Endodermal cell (in vitro differentiated cells): ENCODE measurements at regions not wholly inside any gene's neighbourhood (a gene's known extent, or its start where the extent isn't known, plus 50 kb on each side); places are given as distances from the start of the nearest gene placed in this dataset.
"Not testable (repeated sequence)": the region's sequence is repeated elsewhere in the genome, so short reads cannot be mapped to it uniquely, and the experiment has no call there.

Experiments used
- DNase-seq: peaks from one replicate; pipeline ENCODE4 v3.0.0-alpha.2; 2017
- H3K27ac ChIP-seq: 2 replicates; pipeline ENCODE4 v1.5.1; 2013; ENCODE audit warnings: mild to moderate bottlenecking, low read depth, low read length, moderate library complexity
- H3K27me3 ChIP-seq: 2 replicates; pipeline ENCODE4 v1.6.1; 2013; ENCODE audit warnings: mild to moderate bottlenecking, low read length, moderate library complexity; ENCODE audit not compliant: insufficient read depth, control insufficient read depth, poor library complexity, severe bottlenecking
- H3K36me3 ChIP-seq: 2 replicates; pipeline ENCODE4 v1.7.0; 2013; ENCODE audit warnings: mild to moderate bottlenecking, low read length, moderate library complexity; ENCODE audit not compliant: control insufficient read depth, insufficient read depth
- H3K4me1 ChIP-seq: one replicate; pipeline ENCODE4 v1.7.0; 2013; ENCODE audit warnings: low read length; ENCODE audit not compliant: control insufficient read depth, insufficient read depth
- H3K4me3 ChIP-seq: 2 replicates; pipeline ENCODE4 v1.5.1; 2013; ENCODE audit warnings: mild to moderate bottlenecking, low read length, moderate library complexity
- H3K9ac ChIP-seq: 2 replicates; pipeline ENCODE4 v1.6.1; 2013; ENCODE audit warnings: mild to moderate bottlenecking, low read length, moderate library complexity; ENCODE audit not compliant: poor library complexity, severe bottlenecking; ENCODE audit errors: extremely low read depth
- H3K9me3 ChIP-seq: 2 replicates; pipeline ENCODE4 v1.6.1; 2013; ENCODE audit warnings: mild to moderate bottlenecking, low read length, moderate library complexity; ENCODE audit not compliant: control insufficient read depth
- H3K27ac Mint-ChIP-seq: 2 replicates; pipeline ENCODE4 v1.8.0; 2020; ENCODE audit warnings: mixed read lengths
- H3K27me3 Mint-ChIP-seq: 2 replicates; pipeline ENCODE4 v1.8.0; 2021; ENCODE audit warnings: mild to moderate bottlenecking, mixed read lengths; ENCODE audit not compliant: insufficient read depth
- H3K36me3 Mint-ChIP-seq: 2 replicates; pipeline ENCODE4 v1.8.0; 2020; ENCODE audit warnings: low read depth, mixed read lengths
- H3K4me1 Mint-ChIP-seq: 2 replicates; pipeline ENCODE4 v1.8.0; 2020; ENCODE audit warnings: mixed read lengths
- H3K4me3 Mint-ChIP-seq: 2 replicates; pipeline ENCODE4 v1.8.0; 2020; ENCODE audit warnings: mild to moderate bottlenecking, moderate library complexity, mixed read lengths
- H3K9me3 Mint-ChIP-seq: 2 replicates; pipeline ENCODE4 v1.8.0; 2020; ENCODE audit warnings: mild to moderate bottlenecking, mixed read lengths
- CTCF ChIP-seq: fragments of 200-600 bp; sonication (generic); conservative IDR thresholded peaks from 2 replicates; pipeline ENCODE4 v1.5.0; 2021; ENCODE audit warnings: antibody characterized with exemption, mild to moderate bottlenecking
- WGBS, 2 experiments: methylation state at CpG; one replicate each; pipeline versions ENCODE4 v1.1.5 to v1.1.7; 2013; ENCODE audit warnings: missing lambda C conversion rate in 2 of 2, mixed read lengths in 1 of 2; ENCODE audit not compliant: insufficient coverage in 1 of 2, insufficient read length in 1 of 2; 5-methylcytosine and 5-hydroxymethylcytosine counted together

DNA sequence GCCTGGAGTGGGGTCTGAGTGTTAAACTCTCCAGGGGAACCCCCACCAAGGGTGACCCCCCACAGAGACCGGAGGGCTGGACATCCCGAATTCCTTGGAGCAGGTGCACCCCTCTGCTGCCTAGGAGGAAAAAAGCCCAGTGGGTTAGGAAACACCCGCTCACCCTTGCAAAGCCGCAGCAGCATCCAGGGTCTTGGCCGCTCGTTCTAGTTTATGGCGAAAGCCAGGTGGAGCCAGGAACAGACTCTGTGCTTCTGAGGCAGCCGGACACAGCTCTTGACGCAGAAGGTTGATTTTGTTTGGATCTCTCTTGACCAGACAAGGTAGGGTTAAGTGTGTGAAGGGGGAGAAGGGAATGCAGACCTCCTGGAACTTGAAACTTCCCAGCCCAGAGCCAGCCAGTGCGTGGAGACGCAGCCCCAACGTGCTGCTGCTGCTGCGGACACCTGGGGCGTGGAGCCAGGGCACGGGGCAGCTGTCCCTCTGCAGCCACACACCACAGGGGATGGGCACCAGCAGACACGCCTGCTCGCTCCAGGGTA, 154.5 kb downstream of the LAT start:
- Mint-ChIP-seq H3K36me3 (no peaks in the 10 kb centered on the region), H3K4me1 (peaks cover 2% of the 10 kb centered on the region), H3K27ac (no peak overlapping the region), H3K4me3 (no peak overlapping the region), H3K9me3 (no peaks in the 10 kb centered on the region), H3K27me3 (no peaks in the 10 kb centered on the region)
- H3K27ac ChIP-seq, result no peak overlapping the region
- no peak for DNase-seq
- WGBS, 2 experiments, result 82 to 95% methylated on average over 7 to 17 of the region's 17 CpGs
- no peaks in the 10 kb centered on the region for H3K4me1 ChIP-seq
- H3K9ac ChIP-seq, result no peak overlapping the region
- TF ChIP-seq CTCF, result no peak
- H3K36me3 ChIP-seq, result no peaks in the 10 kb centered on the region
- no peak overlapping the region for H3K4me3 ChIP-seq
- no peaks in the 10 kb centered on the region for H3K9me3 ChIP-seq
- no peaks in the 10 kb centered on the region for H3K27me3 ChIP-seq

- not testable (repeated sequence) for H3K9me3 Mint-ChIP-seq, H3K9me3 ChIP-seq, H3K27ac ChIP-seq, H3K36me3 Mint-ChIP-seq, H3K9ac ChIP-seq, H3K27ac Mint-ChIP-seq, H3K27me3 ChIP-seq, H3K4me3 ChIP-seq, H3K4me1 ChIP-seq, DNase-seq, H3K4me1 Mint-ChIP-seq, H3K4me3 Mint-ChIP-seq, H3K27me3 Mint-ChIP-seq, H3K36me3 ChIP-seq
- 90 to 97% methylated on average over 6 to 11 of the region's 11 CpGs for WGBS, 2 experiments
Measured at GRCh38 chr16:29138698-29139097, 153.8 kb downstream of the LAT start.

- H3K4me1 ChIP-seq, H3K36me3 Mint-ChIP-seq, H3K36me3 ChIP-seq, H3K27me3 Mint-ChIP-seq, H3K27me3 ChIP-seq, H3K27ac Mint-ChIP-seq, DNase-seq, H3K4me3 Mint-ChIP-seq, H3K9me3 ChIP-seq, H3K4me3 ChIP-seq, H3K27ac ChIP-seq, H3K9ac ChIP-seq, H3K4me1 Mint-ChIP-seq, H3K9me3 Mint-ChIP-seq: not testable (repeated sequence)
- 91% methylated on average over 11 to 26 of the region's 26 CpGs for WGBS, 2 experiments
Measured at GRCh38 chr16:29137894-29138662, 153.2 kb downstream of the LAT start.

- not testable (repeated sequence) for H3K27me3 ChIP-seq, H3K36me3 Mint-ChIP-seq, H3K27me3 Mint-ChIP-seq, H3K4me1 ChIP-seq, H3K9ac ChIP-seq, DNase-seq, H3K27ac Mint-ChIP-seq, H3K36me3 ChIP-seq, H3K4me1 Mint-ChIP-seq, H3K27ac ChIP-seq, H3K4me3 ChIP-seq, H3K9me3 Mint-ChIP-seq, H3K4me3 Mint-ChIP-seq, H3K9me3 ChIP-seq
- WGBS, 2 experiments, result 90 to 94% methylated on average over 5 to 7 of the region's 7 CpGs
Measured at GRCh38 chr16:29137461-29137860, 152.6 kb downstream of the LAT start.

DNA sequence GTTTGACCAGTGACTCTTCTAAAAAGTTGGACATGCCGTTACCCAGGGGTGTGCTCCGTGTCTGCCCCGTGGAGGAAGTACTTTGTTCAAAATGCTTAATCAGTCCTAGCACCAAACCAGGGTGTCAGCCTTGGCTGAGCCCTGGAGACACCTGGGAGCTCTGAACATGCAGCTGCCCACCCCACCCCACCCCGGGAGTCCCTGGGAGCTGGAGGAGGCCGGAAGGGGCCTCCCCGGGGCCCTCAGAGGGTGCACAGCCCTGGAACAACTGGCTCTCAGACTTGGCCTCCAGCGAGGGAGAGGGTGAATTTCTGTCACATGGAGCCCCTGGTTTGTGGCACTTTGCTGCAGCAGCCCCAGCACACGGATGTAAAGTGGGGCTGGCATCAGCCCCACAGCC, 152.1 kb downstream of the LAT start:
- not testable (repeated sequence) for H3K9me3 Mint-ChIP-seq, H3K27me3 Mint-ChIP-seq, DNase-seq, H3K27ac Mint-ChIP-seq, H3K27me3 ChIP-seq, H3K4me3 ChIP-seq, H3K9me3 ChIP-seq, H3K27ac ChIP-seq, H3K4me1 Mint-ChIP-seq, H3K36me3 ChIP-seq, H3K9ac ChIP-seq, H3K4me1 ChIP-seq, H3K4me3 Mint-ChIP-seq, H3K36me3 Mint-ChIP-seq
- WGBS, 2 experiments, result 86 to 100% methylated on average over 3 to 8 of the region's 8 CpGs

GRCh38 chr16:29136046-29136696, 151.3 kb downstream of the LAT start:
- H3K9ac ChIP-seq, H3K27me3 Mint-ChIP-seq, H3K27ac Mint-ChIP-seq, H3K36me3 Mint-ChIP-seq, DNase-seq, H3K9me3 ChIP-seq, H3K9me3 Mint-ChIP-seq, H3K4me3 Mint-ChIP-seq, H3K36me3 ChIP-seq, H3K4me3 ChIP-seq, H3K4me1 ChIP-seq, H3K27me3 ChIP-seq, H3K4me1 Mint-ChIP-seq, H3K27ac ChIP-seq: not testable (repeated sequence)
- 98 to 100% methylated on average over 4 of the region's 4 CpGs for WGBS, 2 experiments
